GM23248 (cell line): ENCODE measurements at regions not wholly inside any gene's neighbourhood (a gene's known extent, or its start where the extent isn't known, plus 50 kb on each side); places are given as distances from the start of the nearest gene placed in this dataset.

Experiments
- DNase-seq: peaks from one replicate; pipeline ENCODE4 v3.0.0-alpha.2; 2015
- H2AFZ ChIP-seq: fragments of 200-600 bp; sonication (generic); 2 replicates; pipeline ENCODE4 v1.6.1; 2016; ENCODE audit warnings: antibody characterized with exemption
- H3F3A ChIP-seq: fragments of 200-600 bp; sonication (generic); 2 replicates; pipeline ENCODE4 v1.6.1; 2016; ENCODE audit warnings: mild to moderate bottlenecking, antibody characterized with exemption, mixed run types; ENCODE audit not compliant: insufficient read depth
- H3K27ac ChIP-seq: fragments of 200-600 bp; sonication (generic); 2 replicates; pipeline ENCODE4 v1.5.1; 2016; ENCODE audit warnings: mild to moderate bottlenecking
- H3K27me3 ChIP-seq: fragments of 200-600 bp; sonication (generic); replicated peaks from 2 replicates; pipeline ENCODE4 v1.6.1; 2016; ENCODE audit warnings: mild to moderate bottlenecking; ENCODE audit not compliant: insufficient read depth
- H3K36me3 ChIP-seq: fragments of 200-600 bp; sonication (generic); 2 replicates; pipeline ENCODE4 v1.6.1; 2016; ENCODE audit warnings: low read depth, mild to moderate bottlenecking
- H3K4me1 ChIP-seq: fragments of 200-600 bp; sonication (generic); 2 replicates; pipeline ENCODE4 v1.6.1; 2016; ENCODE audit warnings: mild to moderate bottlenecking; ENCODE audit not compliant: insufficient read depth
- H3K4me2 ChIP-seq: fragments of 200-600 bp; sonication (generic); one replicate; pipeline ENCODE4 v1.6.1; 2016; ENCODE audit warnings: mild to moderate bottlenecking; ENCODE audit not compliant: unreplicated experiment
- H3K4me3 ChIP-seq: fragments of 200-600 bp; sonication (generic); 2 replicates; pipeline ENCODE4 v1.5.1; 2016; ENCODE audit warnings: mild to moderate bottlenecking
- H3K79me2 ChIP-seq: fragments of 200-600 bp; sonication (generic); 2 replicates; pipeline ENCODE4 v1.6.1; 2016; ENCODE audit warnings: mild to moderate bottlenecking; ENCODE audit not compliant: insufficient read depth
- H3K9ac ChIP-seq: fragments of 200-600 bp; sonication (generic); 2 replicates; pipeline ENCODE4 v1.6.1; 2016; ENCODE audit warnings: mild to moderate bottlenecking
- H3K9me2 ChIP-seq: fragments of 200-600 bp; sonication (generic); 2 replicates; pipeline ENCODE4 v1.6.1; 2016; ENCODE audit warnings: mixed run types, mild to moderate bottlenecking, moderate library complexity; ENCODE audit not compliant: insufficient read depth
- H3K9me3 ChIP-seq: fragments of 200-600 bp; sonication (generic); one replicate; pipeline ENCODE4 v1.6.1; 2017; ENCODE audit warnings: low read depth
- H4K20me1 ChIP-seq: fragments of 200-600 bp; sonication (generic); 2 replicates; pipeline ENCODE4 v1.6.0; 2016; ENCODE audit not compliant: insufficient read depth
- EZH2 ChIP-seq: fragments of 200-600 bp; sonication (generic); IDR thresholded peaks from 2 replicates; pipeline ENCODE4 v1.6.1; 2018; ENCODE audit warnings: antibody characterized with exemption, mild to moderate bottlenecking; ENCODE audit not compliant: insufficient read depth, poor library complexity, severe bottlenecking
- EZH2phosphoT487 ChIP-seq: fragments of 200-600 bp; sonication (generic); IDR thresholded peaks from 2 replicates; pipeline ENCODE4 v1.6.1; 2018; ENCODE audit warnings: antibody characterized with exemption, moderate library complexity, mild to moderate bottlenecking, low read depth; ENCODE audit not compliant: insufficient read depth
- WGBS, 2 experiments: methylation state at CpG; one replicate each; pipeline ENCODE4 v1.1.6; 2015 to 2017; ENCODE audit warnings: low lambda C conversion rate in 2 of 2, low coverage in 1 of 2; ENCODE audit errors: missing lambda C conversion rate in 2 of 2; 5-methylcytosine and 5-hydroxymethylcytosine counted together
- in situ Hi-C: fragments of 300-500 bp; cut with MboI; formaldehyde crosslinking; loops from 2 replicates; pipeline ENCODE4 v1.15.0; 2020

- Histone ChIP-seq H3K79me2 (no peaks in the 10 kb centered on the region), H4K20me1 (no peaks in the 10 kb centered on the region), H3K9me2 (no peaks in the 10 kb centered on the region), H3K27me3 (peaks cover 15% of the 10 kb centered on the region; the same call in 1 of the 2 replicates), H3K4me2 (no peak overlapping the region), H3K4me1 (no peaks in the 10 kb centered on the region), H3K9ac (no peak overlapping the region), H3F3A (no peaks in the 10 kb centered on the region), H3K36me3 (no peaks in the 10 kb centered on the region), H3K9me3 (no peaks in the 10 kb centered on the region), H3K4me3 (no peak overlapping the region), H3K27ac (no peak overlapping the region), H2AFZ (no peak overlapping the region)
- DNase-seq, result peak; percentile 6
- 48 to 54% methylated on average over 3 of the region's 3 CpGs for WGBS, 2 experiments
- in situ Hi-C loops, result no loop called here
- TF ChIP-seq EZH2phosphoT487, result no peak
- no peak for TF ChIP-seq EZH2
Observed at GRCh38 chr10:118405928-118406327, 63.8 kb upstream of the FAM204A start.

- Histone ChIP-seq H2AFZ (no peak overlapping the region), H3K79me2 (no peaks in the 10 kb centered on the region), H3K9ac (no peak overlapping the region), H3K9me3 (no peaks in the 10 kb centered on the region), H3K4me2 (no peak overlapping the region), H3K4me3 (no peak overlapping the region), H3F3A (no peaks in the 10 kb centered on the region), H3K27me3 (0 out of 2 replicates have a peak, but pooled peaks cover 10% of the 10 kb centered on the region), H3K36me3 (no peaks in the 10 kb centered on the region), H3K4me1 (no peaks in the 10 kb centered on the region), H3K9me2 (no peaks in the 10 kb centered on the region), H4K20me1 (no peaks in the 10 kb centered on the region), H3K27ac (no peak overlapping the region)
- no peak for TF ChIP-seq EZH2
- no peak for TF ChIP-seq EZH2phosphoT487
- 61 to 83% methylated on average over 3 of the region's 3 CpGs for WGBS, 2 experiments
- in situ Hi-C loops, result no loop called here
- no peak for DNase-seq
Observed at GRCh38 chr10:118403967-118404366, 61.8 kb upstream of the FAM204A start.

- Histone ChIP-seq H3F3A (no peaks in the 10 kb centered on the region), H2AFZ (no peak overlapping the region), H3K4me1 (no peaks in the 10 kb centered on the region), H3K36me3 (no peaks in the 10 kb centered on the region), H3K79me2 (no peaks in the 10 kb centered on the region), H3K27me3 (0 out of 2 replicates have a peak, but pooled peaks cover 10% of the 10 kb centered on the region), H3K4me3 (no peak overlapping the region), H3K4me2 (no peak overlapping the region), H3K9me2 (no peaks in the 10 kb centered on the region), H3K9ac (no peak overlapping the region), H3K27ac (no peak overlapping the region), H3K9me3 (no peaks in the 10 kb centered on the region), H4K20me1 (no peaks in the 10 kb centered on the region)
- WGBS, 2 experiments, result 72 to 78% methylated on average over 2 of the region's 2 CpGs
- in situ Hi-C loops, result no loop called here
- TF ChIP-seq EZH2phosphoT487 (no peak), EZH2 (no peak)
- DNase-seq, result no peak
Observed at GRCh38 chr10:118401708-118402193, 59.6 kb upstream of the FAM204A start.

- Histone ChIP-seq H3K9me2 (no peaks in the 10 kb centered on the region), H3K27ac (no peak overlapping the region), H3K4me1 (no peaks in the 10 kb centered on the region), H3K4me3 (no peak overlapping the region), H4K20me1 (no peaks in the 10 kb centered on the region), H3F3A (no peaks in the 10 kb centered on the region), H2AFZ (no peak overlapping the region), H3K79me2 (no peaks in the 10 kb centered on the region), H3K27me3 (no peaks in the 10 kb centered on the region), H3K36me3 (no peaks in the 10 kb centered on the region), H3K9me3 (no peaks in the 10 kb centered on the region), H3K9ac (no peak overlapping the region), H3K4me2 (no peak overlapping the region)
- TF ChIP-seq EZH2 (no peak), EZH2phosphoT487 (no peak)
- DNase-seq, result no peak
- in situ Hi-C loops, result no loop called here
- WGBS, 2 experiments, result 49 to 51% methylated on average over 4 of the region's 4 CpGs
Observed at GRCh38 chr10:118397391-118397790, 55.3 kb upstream of the FAM204A start.

GRCh38 chr10:118395947-118396346 is 53.8 kb upstream of the FAM204A start:
- in situ Hi-C loops, result no loop called here
- Histone ChIP-seq H4K20me1 (no peaks in the 10 kb centered on the region), H3K4me2 (no peak overlapping the region), H3K27me3 (no peaks in the 10 kb centered on the region), H3F3A (no peaks in the 10 kb centered on the region), H2AFZ (no peak overlapping the region), H3K4me3 (no peak overlapping the region), H3K9ac (no peak overlapping the region), H3K9me2 (no peaks in the 10 kb centered on the region), H3K9me3 (no peaks in the 10 kb centered on the region), H3K27ac (no peak overlapping the region), H3K79me2 (no peaks in the 10 kb centered on the region), H3K36me3 (no peaks in the 10 kb centered on the region), H3K4me1 (no peaks in the 10 kb centered on the region)
- no peak for TF ChIP-seq EZH2phosphoT487
- TF ChIP-seq EZH2, result no peak
- 68% methylated on average over 5 of the region's 5 CpGs for WGBS, 2 experiments
- DNase-seq, result no peak
